ENCODE measurements at regions not wholly inside any gene's neighbourhood (a gene's known extent, or its start where the extent isn't known, plus 50 kb on each side); places are given as distances from the start of the nearest gene placed in this dataset.

GRCh38 chr5:101663543-101663942 lies 632.5 kb downstream of the SLCO4C1 start:
- TF ChIP-seq POLR2A (IDR thresholded peaks at IDR 0.05) (no peak), CTCF (IDR thresholded peaks at IDR 0.05) (no peak)
- 36 to 37% methylated on average over 2 of the region's 2 CpGs for WGBS, 2 donors
- intact Hi-C loops (cut with DNase I; ENCODE audit: low total_unique reads): no loop called here
- no peak overlapping the region for H3K4me3 ChIP-seq (ENCODE audit: low read depth, poor library complexity, severe bottlenecking)
- DNase-seq (ENCODE audit: low spot score in 2 of 2): no peak

DNA sequence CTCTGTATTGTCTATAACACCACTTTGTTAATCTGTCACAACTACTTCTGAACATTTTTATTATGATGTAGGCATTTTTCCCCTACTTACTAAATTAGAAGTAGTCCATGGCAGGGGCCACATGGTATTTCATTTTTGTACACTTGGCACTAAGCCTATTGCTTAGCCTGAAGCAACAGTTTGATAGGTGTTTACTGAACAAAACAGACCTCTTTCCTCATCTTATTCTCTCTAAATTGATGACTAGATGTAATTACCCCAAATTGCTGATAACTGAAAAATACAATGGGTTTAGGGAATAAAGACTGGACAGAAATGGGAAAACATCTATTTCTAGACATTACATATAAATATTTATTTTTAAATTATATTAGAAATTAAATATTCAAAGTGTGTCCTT lies 633.8 kb downstream of the SLCO4C1 start:
- H3K4me3 ChIP-seq (ENCODE audit: low read depth, poor library complexity, severe bottlenecking): no peak overlapping the region
- DNase-seq (ENCODE audit: low spot score in 2 of 2): no peak
- intact Hi-C loops (cut with DNase I; ENCODE audit: low total_unique reads): no loop called here
- no peak for TF ChIP-seq CTCF (IDR thresholded peaks at IDR 0.05)

- 72 to 76% methylated on average over 7 of the region's 7 CpGs for WGBS, 2 donors
- H3K4me3 ChIP-seq (ENCODE audit: low read depth, poor library complexity, severe bottlenecking): no peak overlapping the region
- no peak for DNase-seq (ENCODE audit: low spot score in 2 of 2)
- TF ChIP-seq CTCF (IDR thresholded peaks at IDR 0.05): no peak
- TF ChIP-seq POLR2A (IDR thresholded peaks at IDR 0.05): no peak
- intact Hi-C loops (cut with DNase I; ENCODE audit: low total_unique reads): no loop called here
These were observed 637.7 kb downstream of the SLCO4C1 start for GRCh38 chr5:101658433-101658832.

DNA sequence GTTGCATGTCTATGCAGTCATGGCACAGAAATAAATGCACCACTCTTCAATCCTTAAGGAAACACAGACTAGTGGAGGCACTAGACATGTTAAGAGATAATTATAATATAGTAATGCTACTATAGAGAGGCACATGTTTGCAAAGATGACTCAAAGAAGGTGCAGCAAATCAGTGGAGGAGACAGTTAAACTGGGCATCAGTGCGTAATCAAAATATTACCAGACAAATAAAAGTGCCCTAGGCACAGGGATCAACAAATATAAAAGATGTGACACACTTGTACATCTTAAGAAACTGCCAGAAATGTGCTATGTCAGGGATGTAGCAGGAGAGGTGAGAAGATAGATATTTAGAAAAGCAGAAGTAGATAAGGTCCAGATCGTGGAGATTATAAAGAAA lies 642.1 kb downstream of the SLCO4C1 start:
- TF ChIP-seq POLR2A (IDR thresholded peaks at IDR 0.05) (no peak), CTCF (IDR thresholded peaks at IDR 0.05) (no peak)
- intact Hi-C loops (cut with DNase I; ENCODE audit: low total_unique reads): no loop called here
- WGBS, 2 donors: 71 to 76% methylated on average over 2 of the region's 2 CpGs
- H3K4me3 ChIP-seq (ENCODE audit: low read depth, poor library complexity, severe bottlenecking): no peak overlapping the region
- DNase-seq (ENCODE audit: low spot score in 2 of 2): no peak

- TF ChIP-seq CTCF (IDR thresholded peaks at IDR 0.05) (no peak), POLR2A (IDR thresholded peaks at IDR 0.05) (no peak)
- WGBS, 2 donors: 55 to 61% methylated on average over 2 of the region's 2 CpGs
- H3K4me3 ChIP-seq (ENCODE audit: low read depth, poor library complexity, severe bottlenecking): no peak overlapping the region
- DNase-seq (ENCODE audit: low spot score in 2 of 2): no peak
- intact Hi-C loops (cut with DNase I; ENCODE audit: low total_unique reads): no loop called here
These were observed 648.2 kb downstream of the SLCO4C1 start for GRCh38 chr5:101647861-101648260.

GRCh38 chr5:101643794-101644193 lies 652.3 kb downstream of the SLCO4C1 start:
- intact Hi-C loops (cut with DNase I; ENCODE audit: low total_unique reads): no loop called here
- no peak overlapping the region for H3K4me3 ChIP-seq (ENCODE audit: low read depth, poor library complexity, severe bottlenecking)
- no peak for DNase-seq (ENCODE audit: low spot score in 2 of 2)
- no peak for TF ChIP-seq POLR2A (IDR thresholded peaks at IDR 0.05)
- TF ChIP-seq CTCF (IDR thresholded peaks at IDR 0.05): no peak
- 81 to 82% methylated on average over 2 of the region's 2 CpGs for WGBS, 2 donors
